Raji (cell line): ENCODE measurements at regions not wholly inside any gene's neighbourhood (a gene's known extent, or its start where the extent isn't known, plus 50 kb on each side); places are given as distances from the start of the nearest gene placed in this dataset.

Experiments
- POLR2A ChIP-seq: IDR thresholded peaks from 2 replicates; pipeline ENCODE4 v1.6.1; 2011; ENCODE audit warnings: low read depth, low read length, control low read depth; ENCODE audit not compliant: insufficient read depth

- TF ChIP-seq POLR2A = no peak
Measured at GRCh38 chr22:49545606-49546005, 282.1 kb downstream of the BRD1 start.

- no peak for TF ChIP-seq POLR2A
Measured at GRCh38 chr22:49544286-49544685, 283.4 kb downstream of the BRD1 start.

GRCh38 chr22:49543876-49544275 is 283.8 kb downstream of the BRD1 start:
- TF ChIP-seq POLR2A = no peak

GRCh38 chr22:49541693-49542230 is 285.9 kb downstream of the BRD1 start:
- TF ChIP-seq POLR2A = no peak

- TF ChIP-seq POLR2A = no peak
Measured at GRCh38 chr22:49540913-49541692, 286.6 kb downstream of the BRD1 start.

GRCh38 chr22:49540084-49540912 is 287.4 kb downstream of the BRD1 start:
- no peak for TF ChIP-seq POLR2A

- TF ChIP-seq POLR2A = no peak
Measured at GRCh38 chr22:49538006-49538405, 289.7 kb downstream of the BRD1 start.

- TF ChIP-seq POLR2A = no peak
Measured at GRCh38 chr22:49536571-49537131, 291.0 kb downstream of the BRD1 start.

- TF ChIP-seq POLR2A = no peak
Measured at GRCh38 chr22:49535527-49536125, 292.0 kb downstream of the BRD1 start.

GRCh38 chr22:49535126-49535525 is 292.5 kb downstream of the BRD1 start:
- no peak for TF ChIP-seq POLR2A

GRCh38 chr22:49534386-49534785 is 293.3 kb downstream of the BRD1 start:
- TF ChIP-seq POLR2A = no peak

GRCh38 chr22:49533886-49534285 is 293.8 kb downstream of the BRD1 start:
- TF ChIP-seq POLR2A = no peak

GRCh38 chr22:49532869-49533802 is 294.5 kb downstream of the BRD1 start:
- no peak for TF ChIP-seq POLR2A

GRCh38 chr22:49531368-49531791 is 296.3 kb downstream of the BRD1 start:
- TF ChIP-seq POLR2A = no peak
